ENCODE measurements at regions not wholly inside any gene's neighbourhood (a gene's known extent, or its start where the extent isn't known, plus 50 kb on each side); places are given as distances from the start of the nearest gene placed in this dataset.

DNA sequence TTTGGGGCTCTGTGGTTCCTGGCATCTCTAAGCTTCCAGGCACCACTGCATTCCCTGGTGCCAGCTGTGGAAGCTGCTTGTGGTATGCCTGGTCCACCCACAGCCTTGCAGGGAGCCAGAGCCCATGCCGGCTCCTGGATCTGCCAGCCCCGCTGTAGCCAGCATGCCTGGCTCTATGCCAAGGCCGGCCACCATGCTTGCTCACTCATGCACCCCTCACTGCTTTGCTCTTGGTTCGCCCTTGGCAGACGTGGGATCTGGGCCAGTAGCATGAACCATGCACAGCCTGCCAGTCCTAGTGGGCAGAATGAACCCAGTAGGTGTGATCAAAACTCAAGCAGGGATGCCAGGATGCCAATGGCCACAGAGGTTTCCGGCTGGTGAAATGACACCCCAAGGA lies 634.2 kb upstream of the TMEFF2 start:
- Histone ChIP-seq H2BK120ac (replicated peaks; ENCODE audit: low read depth, low read length) (no peak overlapping the region), H3K27ac (ENCODE audit: low read depth, low read length) (no peak overlapping the region), H2BK15ac (ENCODE audit: low read length) (no peak overlapping the region), H3K4ac (replicated peaks; ENCODE audit: insufficient read length, low read depth, low read length) (no peak overlapping the region), H2BK5ac (ENCODE audit: low read depth, low read length) (no peak overlapping the region), H3K9me3 (ENCODE audit: insufficient read depth in 2 of 2, low read depth in 1 of 2, low read length in 1 of 2) (no peaks in the 10 kb centered on the region; a peak in 1 of 4 replicates), H3K14ac (ENCODE audit: insufficient read length) (no peak overlapping the region), H3K9ac (replicated peaks in 1 of 4; ENCODE audit: extremely low read depth in 1 of 4, low read depth in 3 of 4, low read length in 3 of 4) (no peak overlapping the region), H3K23ac (ENCODE audit: insufficient read length) (no peak overlapping the region), H4K20me1 (replicated peaks in 1 of 2; ENCODE audit: control insufficient read depth in 1 of 2, insufficient read depth in 2 of 2, low read length in 2 of 2) (no peaks in the 10 kb centered on the region), H4K91ac (replicated peaks; ENCODE audit: insufficient read length, low read length) (no peak overlapping the region), H3K36me3 (ENCODE audit: control insufficient read depth in 2 of 4, insufficient read depth in 4 of 4, low read length in 3 of 4) (no peaks in the 10 kb centered on the region), H2BK20ac (ENCODE audit: low read length) (no peak overlapping the region), H3K79me1 (ENCODE audit: low read depth, low read length) (no peaks in the 10 kb centered on the region), H3K79me2 (ENCODE audit: control insufficient read depth in 1 of 2, insufficient read depth in 2 of 2, low read length in 2 of 2) (no peaks in the 10 kb centered on the region), H4K5ac (ENCODE audit: insufficient read length, low read depth, low read length) (no peak overlapping the region), H3K56ac (replicated peaks; ENCODE audit: insufficient read length, low read depth, low read length) (no peak overlapping the region), H4K8ac (ENCODE audit: extremely low read depth, insufficient read depth, low read length) (no peak overlapping the region), H3K4me3 (ENCODE audit: extremely low read depth in 1 of 4, insufficient read depth in 2 of 4, low read depth in 3 of 4, low read length in 4 of 4) (no peak overlapping the region), H3K4me2 (ENCODE audit: insufficient read depth in 1 of 2, low read depth in 2 of 2, low read length in 2 of 2) (no peak overlapping the region), H2AK5ac (ENCODE audit: low read depth, low read length) (no peak overlapping the region), H3K18ac (ENCODE audit: extremely low read depth, low read length) (no peak overlapping the region), H2AFZ (ENCODE audit: low read length) (no peak overlapping the region), H3K27me3 (replicated peaks in 1 of 4; ENCODE audit: control insufficient read depth in 3 of 4, extremely low read depth in 1 of 4, insufficient read depth in 3 of 4, low read length in 3 of 4) (no peaks in the 10 kb centered on the region), H2BK12ac (ENCODE audit: low read depth, low read length) (no peak overlapping the region), H3K4me1 (replicated peaks in 1 of 4; ENCODE audit: control insufficient read depth in 3 of 4, insufficient read depth in 4 of 4, low read length in 3 of 4) (no peaks in the 10 kb centered on the region), H3K23me2 (ENCODE audit: low read depth, low read length) (no peaks in the 10 kb centered on the region)
- CTCF ChIA-PET (ENCODE audit: partially characterized antibody), result interaction anchor here (1.0 kb wide), 1 partner anchor 412 kb away, joined by 3 read pairs; no protein-coding TSS in a partner anchor
- 97% methylated on average over 6 of the region's 6 CpGs; no CpG with 5 or more reads in 1 of the 2 experiments for WGBS, 2 experiments (ENCODE audit: extremely low coverage in 1 of 2, insufficient coverage in 1 of 2, insufficient read length in 1 of 2, insufficient replicate concordance in 2 of 2, low coverage in 1 of 2, low lambda C conversion rate in 2 of 2, missing lambda C conversion rate in 1 of 2)
- POLR2A ChIA-PET (ENCODE audit: partially characterized antibody), result interaction anchor here (1.0 kb wide), 1 partner anchor 11 kb away, joined by 4 read pairs; no protein-coding TSS in a partner anchor
- DNase-seq (ENCODE audit: low read depth in 1 of 2, low spot score in 2 of 2), result no peak
- TF ChIP-seq TCF12 (IDR thresholded peaks at IDR 0.05; ENCODE audit: low read depth, low read length) (no peak), SAP30 (IDR thresholded peaks at IDR 0.05; ENCODE audit: insufficient read depth, insufficient replicate concordance, low read length) (no peak), RBBP5 (IDR thresholded peaks at IDR 0.05; ENCODE audit: borderline replicate concordance, low read depth, low read length) (no peak), KDM1A (IDR thresholded peaks at IDR 0.05; ENCODE audit: borderline replicate concordance, low read length) (no peak), CBX5 (IDR thresholded peaks at IDR 0.05; ENCODE audit: low read depth, low read length) (no peak), TEAD4 (IDR thresholded peaks at IDR 0.05; ENCODE audit: low read depth, low read length) (no peak), RFX5 (IDR thresholded peaks at IDR 0.05; ENCODE audit: borderline replicate concordance, low read depth, low read length) (no peak), FOSL1 (IDR thresholded peaks at IDR 0.05; ENCODE audit: insufficient read depth, low read depth, low read length) (no peak), EP300 (IDR thresholded peaks at IDR 0.05; ENCODE audit: borderline replicate concordance in 1 of 2, low read depth in 2 of 2, low read length in 2 of 2) (no peak), SP2 (IDR thresholded peaks at IDR 0.05; ENCODE audit: low read length) (no peak), PHF8 (conservative IDR thresholded peaks at IDR 0.05; ENCODE audit: low read depth, low read length) (no peak), HDAC6 (IDR thresholded peaks at IDR 0.05; ENCODE audit: low read depth, low read length) (no peak)
- TF ChIP-seq, protein P1, sequence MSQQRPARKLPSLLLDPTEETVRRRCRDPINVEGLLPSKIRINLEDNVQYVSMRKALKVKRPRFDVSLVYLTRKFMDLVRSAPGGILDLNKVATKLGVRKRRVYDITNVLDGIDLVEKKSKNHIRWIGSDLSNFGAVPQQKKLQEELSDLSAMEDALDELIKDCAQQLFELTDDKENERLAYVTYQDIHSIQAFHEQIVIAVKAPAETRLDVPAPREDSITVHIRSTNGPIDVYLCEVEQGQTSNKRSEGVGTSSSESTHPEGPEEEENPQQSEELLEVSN (IDR thresholded peaks at IDR 0.05), result no peak
- TF ChIP-seq, protein P2, sequence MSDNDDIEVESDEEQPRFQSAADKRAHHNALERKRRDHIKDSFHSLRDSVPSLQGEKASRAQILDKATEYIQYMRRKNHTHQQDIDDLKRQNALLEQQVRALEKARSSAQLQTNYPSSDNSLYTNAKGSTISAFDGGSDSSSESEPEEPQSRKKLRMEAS (IDR thresholded peaks at IDR 0.05), result no peak
- no peak for FAIRE-seq
